ENCODE measurements at regions not wholly inside any gene's neighbourhood (a gene's known extent, or its start where the extent isn't known, plus 50 kb on each side); places are given as distances from the start of the nearest gene placed in this dataset.

- no peaks in the 10 kb centered on the region for H3K9me3 ChIP-seq
- TF ChIP-seq POLR2AphosphoS5 (IDR thresholded peaks at IDR 0.05): no peak
- TF ChIP-seq POLR2A (IDR thresholded peaks at IDR 0.05): no peak
- TF ChIP-seq CTCF (IDR thresholded peaks at IDR 0.05 in 8 of 11, conservative IDR thresholded peaks at IDR 0.05 in 3 of 11): no peak
- no peaks in the 10 kb centered on the region for H3K27me3 ChIP-seq (replicated peaks in 1 of 7)
- intact Hi-C loops (cut with DNase I; ENCODE audit: low total_unique reads): no loop called here
- no peak overlapping the region for H3K4me3 ChIP-seq
- WGBS, 5 donors: 84 to 92% (median 86%) methylated on average over 2 of the region's 2 CpGs
- no peak overlapping the region for H3K27ac ChIP-seq
- no peaks in the 10 kb centered on the region for H3K36me3 ChIP-seq
- no peaks in the 10 kb centered on the region for H3K4me1 ChIP-seq
- no peak for DNase-seq
These were observed 54.5 kb upstream of the APP start for GRCh38 chr21:26225046-26225445.

DNA sequence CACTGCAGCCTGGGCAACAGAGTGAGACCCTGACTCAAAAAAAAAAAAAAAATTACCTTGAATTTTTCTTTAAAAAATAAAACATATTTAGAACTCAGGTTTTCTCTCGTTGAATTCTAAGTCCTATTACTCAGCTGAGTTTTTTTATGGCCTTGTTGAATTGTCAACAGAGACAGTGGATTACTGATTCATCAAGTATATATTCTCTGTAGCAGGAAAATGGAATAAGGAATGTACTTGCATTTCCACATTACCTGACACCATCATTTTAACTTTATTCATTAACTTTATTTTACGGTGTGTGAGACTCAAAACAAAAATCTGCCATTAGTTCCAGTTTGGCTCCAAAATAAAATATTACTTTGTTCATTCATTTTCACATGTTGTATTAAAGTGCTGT is 53.8 kb upstream of the APP start:
- peaks cover 0 to 7% (median 0%) of the 10 kb centered on the region in 8 donors for H3K9me3 ChIP-seq
- DNase-seq: no peak
- H3K4me3 ChIP-seq: no peak overlapping the region
- H3K27me3 ChIP-seq (replicated peaks in 1 of 7): no peaks in the 10 kb centered on the region
- intact Hi-C loops (cut with DNase I; ENCODE audit: low total_unique reads): no loop called here
- 75 to 92% (median 89%) methylated on average over 2 of the region's 2 CpGs for WGBS, 5 donors
- H3K4me1 ChIP-seq: no peaks in the 10 kb centered on the region
- H3K36me3 ChIP-seq: no peaks in the 10 kb centered on the region
- no peak overlapping the region for H3K27ac ChIP-seq
- TF ChIP-seq CTCF (IDR thresholded peaks at IDR 0.05 in 8 of 11, conservative IDR thresholded peaks at IDR 0.05 in 3 of 11) (no peak), POLR2A (IDR thresholded peaks at IDR 0.05) (no peak), POLR2AphosphoS5 (IDR thresholded peaks at IDR 0.05) (no peak)
